Progenitor cell of endocrine pancreas (in vitro differentiated cells): ENCODE measurements at regions not wholly inside any gene's neighbourhood (a gene's known extent, or its start where the extent isn't known, plus 50 kb on each side); places are given as distances from the start of the nearest gene placed in this dataset.
"Not testable (repeated sequence)": the region's sequence is repeated elsewhere in the genome, so short reads cannot be mapped to it uniquely, and the experiment has no call there.

ENCODE experiments used
- DNase-seq: peaks from one replicate; pipeline ENCODE4 v3.0.0; 2021; ENCODE audit warnings: low spot score; ENCODE audit not compliant: unreplicated experiment
- H3K27ac Mint-ChIP-seq: 2 replicates; pipeline ENCODE4 v1.8.0; 2021; ENCODE audit warnings: mild to moderate bottlenecking, moderate library complexity, mixed read lengths
- H3K27me3 Mint-ChIP-seq: 2 replicates; pipeline ENCODE4 v1.8.0; 2021; ENCODE audit warnings: mixed read lengths
- H3K36me3 Mint-ChIP-seq: 2 replicates; pipeline ENCODE4 v1.8.0; 2022; ENCODE audit warnings: mixed read lengths; ENCODE audit not compliant: insufficient read depth
- H3K4me1 Mint-ChIP-seq: 2 replicates; pipeline ENCODE4 v1.8.0; 2021; ENCODE audit warnings: low read depth, mixed read lengths
- H3K4me3 Mint-ChIP-seq: 2 replicates; pipeline ENCODE4 v1.8.0; 2021; ENCODE audit warnings: low read depth, mild to moderate bottlenecking, moderate library complexity, mixed read lengths
- H3K9me3 Mint-ChIP-seq: 2 replicates; pipeline ENCODE4 v1.8.0; 2021; ENCODE audit warnings: low read depth, mixed read lengths
- TF ChIP-seq, protein P1 (sequence below): fragments of 200-600 bp; sonication (generic); IDR thresholded peaks from one replicate; pipeline ENCODE4 v1.5.0; 2021; ENCODE audit warnings: antibody characterized with exemption, mild to moderate bottlenecking; ENCODE audit not compliant: unreplicated experiment

- TF ChIP-seq, protein P1, sequence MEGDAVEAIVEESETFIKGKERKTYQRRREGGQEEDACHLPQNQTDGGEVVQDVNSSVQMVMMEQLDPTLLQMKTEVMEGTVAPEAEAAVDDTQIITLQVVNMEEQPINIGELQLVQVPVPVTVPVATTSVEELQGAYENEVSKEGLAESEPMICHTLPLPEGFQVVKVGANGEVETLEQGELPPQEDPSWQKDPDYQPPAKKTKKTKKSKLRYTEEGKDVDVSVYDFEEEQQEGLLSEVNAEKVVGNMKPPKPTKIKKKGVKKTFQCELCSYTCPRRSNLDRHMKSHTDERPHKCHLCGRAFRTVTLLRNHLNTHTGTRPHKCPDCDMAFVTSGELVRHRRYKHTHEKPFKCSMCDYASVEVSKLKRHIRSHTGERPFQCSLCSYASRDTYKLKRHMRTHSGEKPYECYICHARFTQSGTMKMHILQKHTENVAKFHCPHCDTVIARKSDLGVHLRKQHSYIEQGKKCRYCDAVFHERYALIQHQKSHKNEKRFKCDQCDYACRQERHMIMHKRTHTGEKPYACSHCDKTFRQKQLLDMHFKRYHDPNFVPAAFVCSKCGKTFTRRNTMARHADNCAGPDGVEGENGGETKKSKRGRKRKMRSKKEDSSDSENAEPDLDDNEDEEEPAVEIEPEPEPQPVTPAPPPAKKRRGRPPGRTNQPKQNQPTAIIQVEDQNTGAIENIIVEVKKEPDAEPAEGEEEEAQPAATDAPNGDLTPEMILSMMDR: no peak
- H3K9me3 Mint-ChIP-seq: peaks cover under 1% of the 10 kb centered on the region
- no peak overlapping the region for H3K4me3 Mint-ChIP-seq
- H3K27me3 Mint-ChIP-seq: no peaks in the 10 kb centered on the region
- H3K36me3 Mint-ChIP-seq: no peaks in the 10 kb centered on the region
- no peaks in the 10 kb centered on the region for H3K4me1 Mint-ChIP-seq
- DNase-seq: no peak
- no peak overlapping the region for H3K27ac Mint-ChIP-seq
Measured at GRCh38 chrX:3509934-3510333, 163.5 kb upstream of the MXRA5 start.

- no peak overlapping the region for H3K4me3 Mint-ChIP-seq
- H3K36me3 Mint-ChIP-seq: no peaks in the 10 kb centered on the region
- no peak for DNase-seq
- H3K27me3 Mint-ChIP-seq: no peaks in the 10 kb centered on the region
- H3K9me3 Mint-ChIP-seq: peaks cover 11% of the 10 kb centered on the region
- TF ChIP-seq, protein P1: no peak
- H3K4me1 Mint-ChIP-seq: no peaks in the 10 kb centered on the region
- H3K27ac Mint-ChIP-seq: no peak overlapping the region
Measured at GRCh38 chrX:3504916-3505315, 158.5 kb upstream of the MXRA5 start.

- peaks cover 11% of the 10 kb centered on the region for H3K9me3 Mint-ChIP-seq
- no peaks in the 10 kb centered on the region for H3K4me1 Mint-ChIP-seq
- no peaks in the 10 kb centered on the region for H3K27me3 Mint-ChIP-seq
- H3K4me3 Mint-ChIP-seq: no peak overlapping the region
- DNase-seq: no peak
- TF ChIP-seq, protein P1: no peak
- H3K27ac Mint-ChIP-seq: no peak overlapping the region
- no peaks in the 10 kb centered on the region for H3K36me3 Mint-ChIP-seq
Measured at GRCh38 chrX:3501833-3502535, 155.5 kb upstream of the MXRA5 start.

GRCh38 chrX:3495836-3496769 is 149.7 kb upstream of the MXRA5 start:
- H3K4me1 Mint-ChIP-seq, DNase-seq, H3K4me3 Mint-ChIP-seq, H3K27me3 Mint-ChIP-seq, H3K36me3 Mint-ChIP-seq, H3K27ac Mint-ChIP-seq, H3K9me3 Mint-ChIP-seq: not testable (repeated sequence)

- H3K4me3 Mint-ChIP-seq: no peak overlapping the region
- TF ChIP-seq, protein P1: no peak
- no peak overlapping the region for H3K27ac Mint-ChIP-seq
- no peaks in the 10 kb centered on the region for H3K27me3 Mint-ChIP-seq
- H3K4me1 Mint-ChIP-seq: no peaks in the 10 kb centered on the region
- H3K9me3 Mint-ChIP-seq: no peaks in the 10 kb centered on the region
- no peak for DNase-seq
- H3K36me3 Mint-ChIP-seq: no peaks in the 10 kb centered on the region
Measured at GRCh38 chrX:3493605-3494004, 147.2 kb upstream of the MXRA5 start.
